GM19023 (cell line): ENCODE measurements at regions not wholly inside any gene's neighbourhood (a gene's known extent, or its start where the extent isn't known, plus 50 kb on each side); places are given as distances from the start of the nearest gene placed in this dataset.

Experiments
- ATAC-seq: cut with Tn5 transposase; IDR thresholded peaks from one replicate; pipeline ENCODE4 v1.9.1; 2021; ENCODE audit warnings: mild to moderate bottlenecking, moderate library complexity; ENCODE audit not compliant: unreplicated experiment

- no peak for ATAC-seq
Observed at GRCh38 chr20:56987986-56988385, 278.5 kb downstream of the BMP7 start.

- no peak for ATAC-seq
Observed at GRCh38 chr20:56988446-56988845, 278.0 kb downstream of the BMP7 start.

GRCh38 chr20:56989516-56989915, 276.9 kb downstream of the BMP7 start:
- ATAC-seq = no peak

- no peak for ATAC-seq
Observed at GRCh38 chr20:56993020-56993559, 273.4 kb downstream of the BMP7 start.

GRCh38 chr20:56994006-56994405, 272.4 kb downstream of the BMP7 start:
- ATAC-seq = no peak

- no peak for ATAC-seq
Observed at GRCh38 chr20:56995149-56995548, 271.3 kb downstream of the BMP7 start.

GRCh38 chr20:56995635-56996075, 270.8 kb downstream of the BMP7 start:
- no peak for ATAC-seq

- ATAC-seq = no peak
Observed at GRCh38 chr20:56996533-56996932, 269.9 kb downstream of the BMP7 start.

- no peak for ATAC-seq
Observed at GRCh38 chr20:56998438-56998837, 268.0 kb downstream of the BMP7 start.

- no peak for ATAC-seq
Observed at GRCh38 chr20:57000441-57000968, 265.9 kb downstream of the BMP7 start.

- ATAC-seq = no peak
Observed at GRCh38 chr20:57001126-57001767, 265.2 kb downstream of the BMP7 start.

GRCh38 chr20:57002066-57002570, 264.3 kb downstream of the BMP7 start:
- no peak for ATAC-seq

GRCh38 chr20:57003012-57003411, 263.4 kb downstream of the BMP7 start:
- no peak for ATAC-seq

- no peak for ATAC-seq
Observed at GRCh38 chr20:57004416-57004815, 262.0 kb downstream of the BMP7 start.

GRCh38 chr20:57004951-57005933, 261.2 kb downstream of the BMP7 start:
- ATAC-seq = no peak

- ATAC-seq = no peak
Observed at GRCh38 chr20:57006411-57007170, 259.9 kb downstream of the BMP7 start.

- ATAC-seq = no peak
Observed at GRCh38 chr20:57007171-57007540, 259.3 kb downstream of the BMP7 start.

GRCh38 chr20:57008217-57008616, 258.2 kb downstream of the BMP7 start:
- ATAC-seq = no peak

GRCh38 chr20:57009355-57009754, 257.1 kb downstream of the BMP7 start:
- ATAC-seq = no peak

GRCh38 chr20:57009775-57010174, 256.7 kb downstream of the BMP7 start:
- no peak for ATAC-seq

GRCh38 chr20:57012691-57013090, 253.8 kb downstream of the BMP7 start:
- ATAC-seq = no peak
